GM10248 (cell line): ENCODE measurements at regions not wholly inside any gene's neighbourhood (a gene's known extent, or its start where the extent isn't known, plus 50 kb on each side); places are given as distances from the start of the nearest gene placed in this dataset.

ENCODE experiments used
- CTCF ChIA-PET: fragments of 300-600 bp; sonication (Branson Sonifier 250); formaldehyde crosslinking; extraction: SDS; loops from one replicate; lab custom pipeline; 2021; ENCODE audit warnings: antibody characterized with exemption; lab: Yijun Ruan, JAX
- POLR2A ChIA-PET: fragments of 350-650 bp; sonication (Branson Sonifier 250); formaldehyde crosslinking; extraction: SDS; loops from one replicate; lab custom pipeline; 2020; ENCODE audit warnings: antibody characterized with exemption; lab: Yijun Ruan, JAX
- DNase-seq: peaks from one replicate; pipeline ENCODE4 v3.0.0; 2012; ENCODE audit errors: extremely low spot score
- TF ChIP-seq, protein P1 (sequence below): IDR thresholded peaks from 2 replicates; pipeline ENCODE4 v1.5.1; 2012; ENCODE audit warnings: mild to moderate bottlenecking, low read depth; ENCODE audit errors: extremely low read depth, missing control alignments, control extremely low read depth

DNA sequence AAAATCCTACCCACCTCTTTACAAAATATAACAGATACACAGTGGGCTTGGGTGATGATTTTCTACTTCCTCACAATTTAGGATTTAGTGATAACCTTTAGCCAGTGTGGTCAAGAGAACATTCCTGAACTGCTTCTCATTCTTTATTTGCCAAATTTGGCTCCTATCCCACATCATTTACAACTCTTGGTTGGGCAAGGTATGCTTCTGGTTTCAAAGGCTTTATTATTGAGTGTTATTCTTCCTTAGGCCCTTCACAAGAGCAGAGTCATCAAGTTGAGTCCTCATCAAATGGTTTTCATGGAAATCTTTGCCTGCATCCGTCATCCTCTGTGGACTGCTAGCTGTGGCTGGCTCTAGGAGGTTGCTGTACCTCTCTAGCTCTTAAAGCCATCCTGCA, 472.0 kb upstream of the ETAA1 start:
- no peak for DNase-seq
- CTCF ChIA-PET: interaction anchor here (1.9 kb wide), 1 partner anchor 10 kb away, joined by 4 read pairs; no protein-coding TSS in a partner anchor
- TF ChIP-seq, protein P1, sequence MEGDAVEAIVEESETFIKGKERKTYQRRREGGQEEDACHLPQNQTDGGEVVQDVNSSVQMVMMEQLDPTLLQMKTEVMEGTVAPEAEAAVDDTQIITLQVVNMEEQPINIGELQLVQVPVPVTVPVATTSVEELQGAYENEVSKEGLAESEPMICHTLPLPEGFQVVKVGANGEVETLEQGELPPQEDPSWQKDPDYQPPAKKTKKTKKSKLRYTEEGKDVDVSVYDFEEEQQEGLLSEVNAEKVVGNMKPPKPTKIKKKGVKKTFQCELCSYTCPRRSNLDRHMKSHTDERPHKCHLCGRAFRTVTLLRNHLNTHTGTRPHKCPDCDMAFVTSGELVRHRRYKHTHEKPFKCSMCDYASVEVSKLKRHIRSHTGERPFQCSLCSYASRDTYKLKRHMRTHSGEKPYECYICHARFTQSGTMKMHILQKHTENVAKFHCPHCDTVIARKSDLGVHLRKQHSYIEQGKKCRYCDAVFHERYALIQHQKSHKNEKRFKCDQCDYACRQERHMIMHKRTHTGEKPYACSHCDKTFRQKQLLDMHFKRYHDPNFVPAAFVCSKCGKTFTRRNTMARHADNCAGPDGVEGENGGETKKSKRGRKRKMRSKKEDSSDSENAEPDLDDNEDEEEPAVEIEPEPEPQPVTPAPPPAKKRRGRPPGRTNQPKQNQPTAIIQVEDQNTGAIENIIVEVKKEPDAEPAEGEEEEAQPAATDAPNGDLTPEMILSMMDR: no peak

DNA sequence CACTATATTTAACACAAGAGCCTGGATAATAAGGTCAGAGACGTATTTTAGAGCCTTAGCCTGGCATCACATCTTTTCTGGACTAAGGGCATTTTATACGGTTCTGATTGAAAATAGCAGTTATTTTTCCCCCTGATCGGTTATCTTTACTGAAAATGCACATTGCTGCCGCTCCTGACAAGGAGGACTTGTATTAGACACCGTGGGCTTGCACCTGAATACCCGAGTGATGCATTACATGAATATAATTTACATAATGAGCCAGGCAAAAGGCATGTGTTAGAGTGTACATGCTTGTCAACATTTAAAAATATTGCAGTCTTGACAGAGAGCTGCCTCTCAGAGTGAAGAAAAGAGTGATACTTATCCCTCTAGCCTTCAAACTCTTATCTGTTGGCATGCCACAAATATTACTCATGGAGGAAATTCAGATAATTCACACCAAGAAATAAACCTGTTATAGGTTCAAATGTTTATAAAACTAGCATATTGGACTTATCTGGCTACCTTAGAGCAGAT, 470.5 kb upstream of the ETAA1 start:
- no peak for DNase-seq
- CTCF ChIA-PET: no interaction called here
- TF ChIP-seq, protein P1: no peak
- POLR2A ChIA-PET: no interaction called here

More for the DNA sequence above, 472.0 kb upstream of the ETAA1 start:
- POLR2A ChIA-PET: no interaction called here

DNA sequence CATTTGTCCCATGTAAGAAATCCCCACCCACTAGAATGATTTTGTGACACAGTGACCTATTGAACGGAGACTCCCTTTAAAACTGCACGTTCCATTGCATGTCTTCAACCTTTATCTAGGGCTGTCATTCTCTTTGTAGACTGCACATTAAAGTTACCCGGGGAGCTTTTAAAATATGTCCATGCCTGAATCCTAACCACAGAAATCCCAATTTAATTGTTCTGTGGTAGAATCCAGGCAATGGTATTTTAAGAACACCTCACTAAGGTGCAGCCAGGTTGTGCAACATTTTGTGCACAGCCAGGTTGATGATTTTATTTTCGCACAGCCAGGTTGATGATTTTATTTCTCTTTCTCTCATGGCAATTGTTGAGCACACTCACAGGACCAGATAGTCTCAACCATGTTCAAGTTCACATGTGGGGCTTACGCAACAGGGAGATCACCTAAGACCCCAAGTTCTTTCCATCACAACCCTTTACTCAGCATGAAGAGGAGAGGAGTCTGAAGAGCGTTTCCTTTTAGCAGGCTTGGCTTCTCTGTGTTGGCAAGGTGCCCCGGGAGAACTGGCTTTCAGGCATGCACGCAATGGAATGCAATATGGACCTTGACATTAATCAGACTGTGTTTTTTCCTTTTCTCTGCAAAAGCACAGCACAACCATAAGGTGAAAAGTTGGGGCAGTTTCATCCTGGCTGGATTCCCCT, 467.3 kb upstream of the ETAA1 start:
- CTCF ChIA-PET: no interaction called here
- no peak for DNase-seq
- POLR2A ChIA-PET: no interaction called here
- TF ChIP-seq, protein P1: no peak

DNA sequence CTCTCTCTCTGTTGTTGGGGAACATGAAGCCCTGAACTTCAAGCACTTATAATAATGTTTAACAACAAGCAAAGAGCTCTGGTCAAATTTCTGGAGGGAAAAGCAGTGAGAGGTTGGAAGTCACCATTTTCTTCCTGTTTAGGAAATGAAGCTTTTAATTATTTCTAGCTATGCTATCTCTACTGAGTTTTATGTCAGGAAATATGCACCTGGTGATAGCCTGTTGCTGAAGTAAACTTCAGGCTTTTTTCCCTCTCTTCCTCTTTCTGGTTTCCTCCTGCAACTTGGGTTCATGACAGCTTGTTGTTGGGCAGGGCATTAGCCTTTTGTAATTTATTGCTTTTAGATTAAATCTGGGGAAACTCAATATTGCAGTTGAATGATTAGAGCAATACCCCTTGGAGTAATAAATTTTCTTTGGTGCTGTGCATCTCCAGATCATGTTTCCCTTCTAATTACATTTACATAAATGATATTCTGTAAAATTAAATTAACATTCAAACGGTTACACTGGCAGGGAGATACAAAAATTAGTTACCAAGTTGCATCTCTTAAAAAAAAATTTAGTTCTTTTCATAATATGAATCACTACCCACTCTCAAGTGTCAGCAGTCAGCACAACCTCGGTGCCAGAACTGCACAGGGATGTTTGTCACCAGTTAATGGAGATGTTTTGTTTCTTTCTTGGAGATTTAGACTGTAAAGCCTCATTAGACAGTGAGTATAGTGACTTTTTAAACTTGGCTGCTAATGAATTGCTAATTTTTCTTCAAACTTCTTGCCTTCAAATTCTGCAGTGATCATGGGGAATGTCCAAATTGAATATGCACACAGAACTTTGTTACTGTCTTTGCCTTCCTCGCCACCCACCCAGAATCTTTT, 466.6 kb upstream of the ETAA1 start:
- TF ChIP-seq, protein P1: no peak
- POLR2A ChIA-PET: no interaction called here
- DNase-seq: no peak
- CTCF ChIA-PET: no interaction called here

DNA sequence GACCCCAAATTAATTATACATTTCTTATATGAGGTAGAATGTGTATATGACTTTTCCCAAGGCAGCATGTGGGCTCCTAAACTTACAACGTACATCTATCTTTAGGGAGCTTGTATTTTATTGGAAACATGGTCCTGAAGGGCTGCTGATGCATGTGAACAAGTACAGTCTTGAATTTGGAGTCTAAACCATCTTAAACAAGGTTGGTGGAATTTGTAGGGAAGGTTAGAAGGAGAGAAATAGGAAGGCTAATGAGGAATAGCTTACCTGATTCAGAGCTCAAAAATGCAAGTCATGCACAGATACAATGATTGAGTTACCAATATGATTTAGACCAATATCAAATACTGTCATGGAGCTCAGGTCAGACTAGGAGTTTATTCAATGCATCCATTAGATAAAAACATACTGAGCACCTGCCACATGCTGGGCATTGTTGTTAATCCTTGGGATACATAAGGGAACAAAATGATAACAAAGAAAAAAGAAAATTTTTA, 458.6 kb upstream of the ETAA1 start:
- TF ChIP-seq, protein P1: no peak
- ChIA-PET POLR2A (no interaction called here), CTCF (interaction anchor here (0.9 to 1.7 kb wide), 3 partner anchors 8 to 48 kb away, joined by 3 to 4 read pairs (median 3); no protein-coding TSS in a partner anchor)
- DNase-seq: no peak

DNA sequence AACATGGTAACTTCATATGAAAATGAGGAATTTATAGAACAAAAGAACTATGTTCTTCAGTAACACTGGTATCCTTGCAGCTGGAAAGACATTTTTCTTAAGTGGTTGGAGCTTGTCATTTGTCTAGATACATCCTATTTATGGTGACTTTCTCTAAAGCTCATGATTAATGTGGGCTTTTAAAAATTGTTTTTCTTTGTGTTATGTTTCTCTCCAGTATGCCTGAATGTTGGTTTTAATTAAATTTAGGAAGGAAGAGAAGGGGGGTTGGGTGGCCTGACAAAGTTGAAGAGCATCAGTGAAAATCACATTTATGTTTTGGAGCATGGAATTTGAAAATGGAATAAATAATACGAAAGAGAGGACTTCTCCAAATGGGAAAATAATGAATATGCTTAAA, 457.1 kb upstream of the ETAA1 start:
- DNase-seq: no peak
- TF ChIP-seq, protein P1: no peak
- ChIA-PET CTCF (no interaction called here), POLR2A (no interaction called here)
